HG03025 (cell line): ENCODE measurements at regions not wholly inside any gene's neighbourhood (a gene's known extent, or its start where the extent isn't known, plus 50 kb on each side); places are given as distances from the start of the nearest gene placed in this dataset.

ENCODE experiments used
- ATAC-seq: cut with Tn5 transposase; IDR thresholded peaks from one replicate; pipeline ENCODE4 v1.9.1; 2021; ENCODE audit warnings: mild to moderate bottlenecking, moderate library complexity; ENCODE audit not compliant: unreplicated experiment, low FRiP score

DNA sequence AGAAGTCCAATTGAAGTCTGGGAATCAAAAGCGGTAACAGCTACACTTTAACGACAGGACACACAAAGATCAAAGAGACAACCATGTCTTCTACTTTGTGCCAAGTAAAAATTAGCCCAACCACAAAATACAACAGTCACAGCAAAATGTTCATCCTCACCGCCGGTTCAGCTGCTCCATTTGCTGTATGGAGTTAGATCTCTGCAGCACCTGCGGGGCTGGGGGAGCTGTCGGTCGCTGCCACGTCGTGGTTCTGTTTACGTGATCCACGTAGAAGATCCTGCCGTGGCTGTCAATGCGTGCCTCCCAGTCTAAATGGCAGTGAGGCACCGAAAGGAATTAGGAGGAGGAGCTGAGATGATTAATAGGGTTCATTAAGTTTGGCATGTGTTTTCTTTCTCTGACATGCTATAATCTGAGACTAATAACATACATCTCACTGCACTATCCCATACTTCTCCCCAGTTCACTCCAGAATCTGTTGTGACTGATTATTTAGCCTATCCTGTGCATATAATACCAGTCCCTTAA lies 136.5 kb upstream of the STK17B start:
- ATAC-seq, result no peak

DNA sequence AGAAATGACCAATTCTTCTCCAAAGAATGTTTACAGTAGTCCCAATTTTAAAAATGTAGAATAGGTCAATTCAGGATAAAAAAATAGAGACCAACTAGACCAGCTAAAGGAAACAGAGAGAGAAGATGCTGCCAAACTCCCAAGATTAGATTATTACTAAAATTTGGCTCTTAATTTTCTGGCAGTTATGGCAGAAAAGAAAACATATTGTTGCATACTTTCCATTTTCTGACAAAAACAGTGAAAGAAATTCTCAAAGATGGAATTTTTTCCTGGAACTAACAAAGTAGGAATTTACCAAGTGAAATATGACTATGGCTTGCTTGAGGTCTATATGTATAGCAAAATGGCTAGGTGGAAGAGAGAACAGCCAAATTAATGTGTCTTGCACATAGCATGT lies 138.3 kb upstream of the STK17B start:
- no peak for ATAC-seq

DNA sequence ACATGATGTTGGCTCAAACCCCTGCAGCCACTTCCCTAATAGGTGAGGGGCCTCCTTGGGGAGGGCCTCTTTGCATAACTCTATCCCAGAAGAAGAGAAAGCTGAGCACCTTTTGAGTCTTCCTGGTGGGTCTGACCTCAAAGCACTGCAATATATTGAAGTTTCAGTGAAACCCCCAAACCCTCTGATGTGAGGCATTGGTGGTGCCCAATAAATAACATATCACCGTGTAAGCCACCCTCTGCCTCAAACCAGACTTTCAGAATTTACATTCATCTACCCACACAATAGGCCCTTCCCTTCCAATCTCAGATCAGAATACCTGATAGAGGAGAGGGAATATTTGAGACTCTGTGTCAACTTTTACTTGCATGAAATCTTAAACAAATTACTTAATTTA lies 142.8 kb upstream of the STK17B start:
- ATAC-seq, result no peak

DNA sequence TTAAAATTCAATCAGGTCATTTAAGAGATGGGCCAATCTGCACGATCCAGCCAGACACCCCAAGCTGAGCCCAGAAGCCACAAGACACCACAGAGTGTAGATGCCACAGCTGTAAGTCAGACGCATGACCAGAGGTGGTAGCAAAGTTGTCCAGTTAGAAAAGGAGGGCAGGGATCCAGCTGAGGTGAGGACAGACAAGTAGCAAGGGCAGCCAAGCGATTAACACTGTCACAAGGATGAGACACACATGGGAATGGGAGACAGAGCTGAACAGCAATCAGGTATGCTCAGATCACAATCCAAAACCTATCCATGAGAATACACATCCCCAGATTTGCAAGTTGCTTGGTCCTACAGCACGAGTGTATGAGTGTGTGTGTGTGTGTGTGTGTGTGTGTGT lies 143.4 kb upstream of the STK17B start:
- ATAC-seq, result no peak

DNA sequence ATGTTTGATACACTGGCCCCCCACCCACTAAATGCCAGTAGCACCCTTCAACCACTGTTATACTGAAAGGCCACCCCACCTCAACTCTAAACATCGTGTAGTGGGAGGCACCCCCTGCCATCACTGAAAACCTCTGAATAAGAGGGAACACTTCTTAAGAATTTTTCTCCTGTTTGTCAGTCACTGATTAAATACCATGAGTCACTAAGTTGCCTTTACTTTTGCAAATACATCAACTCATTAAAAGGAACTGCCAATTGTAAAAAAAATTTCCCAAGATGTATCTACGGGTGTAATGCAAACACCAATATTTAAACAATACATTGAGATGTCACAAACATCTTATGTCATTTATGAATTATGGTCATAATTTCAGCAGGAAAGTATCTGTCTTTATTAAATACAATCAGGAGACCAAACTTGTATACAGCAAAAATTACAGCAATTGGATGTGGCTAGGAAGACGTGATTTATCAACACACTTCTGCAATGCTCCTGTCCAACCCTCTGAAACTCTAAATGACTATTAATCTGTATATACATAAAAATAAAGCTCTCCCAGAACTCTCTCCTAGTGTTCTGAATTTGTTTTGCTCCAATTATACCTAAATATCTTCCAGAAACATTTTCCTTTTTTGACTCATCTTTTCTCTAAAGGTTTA lies 144.1 kb upstream of the STK17B start:
- no peak for ATAC-seq

DNA sequence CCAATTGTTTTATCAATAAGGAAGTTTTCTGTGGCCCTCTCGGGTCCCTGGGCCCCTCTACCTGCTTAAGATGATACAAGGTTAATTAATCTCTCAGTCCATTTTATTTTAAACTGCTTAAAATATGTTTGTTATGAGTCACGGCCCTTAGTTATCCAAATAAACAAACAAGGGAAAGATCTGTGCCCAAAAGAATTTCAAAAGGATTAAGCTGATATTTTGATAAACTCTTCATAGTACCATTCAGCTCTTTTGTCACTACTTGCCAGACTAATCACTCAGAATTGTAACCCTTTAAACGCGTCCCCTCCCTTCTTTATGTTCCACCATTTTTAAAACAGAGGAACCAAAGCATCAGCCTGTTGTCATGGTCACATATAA lies 144.7 kb upstream of the STK17B start:
- ATAC-seq, result no peak

DNA sequence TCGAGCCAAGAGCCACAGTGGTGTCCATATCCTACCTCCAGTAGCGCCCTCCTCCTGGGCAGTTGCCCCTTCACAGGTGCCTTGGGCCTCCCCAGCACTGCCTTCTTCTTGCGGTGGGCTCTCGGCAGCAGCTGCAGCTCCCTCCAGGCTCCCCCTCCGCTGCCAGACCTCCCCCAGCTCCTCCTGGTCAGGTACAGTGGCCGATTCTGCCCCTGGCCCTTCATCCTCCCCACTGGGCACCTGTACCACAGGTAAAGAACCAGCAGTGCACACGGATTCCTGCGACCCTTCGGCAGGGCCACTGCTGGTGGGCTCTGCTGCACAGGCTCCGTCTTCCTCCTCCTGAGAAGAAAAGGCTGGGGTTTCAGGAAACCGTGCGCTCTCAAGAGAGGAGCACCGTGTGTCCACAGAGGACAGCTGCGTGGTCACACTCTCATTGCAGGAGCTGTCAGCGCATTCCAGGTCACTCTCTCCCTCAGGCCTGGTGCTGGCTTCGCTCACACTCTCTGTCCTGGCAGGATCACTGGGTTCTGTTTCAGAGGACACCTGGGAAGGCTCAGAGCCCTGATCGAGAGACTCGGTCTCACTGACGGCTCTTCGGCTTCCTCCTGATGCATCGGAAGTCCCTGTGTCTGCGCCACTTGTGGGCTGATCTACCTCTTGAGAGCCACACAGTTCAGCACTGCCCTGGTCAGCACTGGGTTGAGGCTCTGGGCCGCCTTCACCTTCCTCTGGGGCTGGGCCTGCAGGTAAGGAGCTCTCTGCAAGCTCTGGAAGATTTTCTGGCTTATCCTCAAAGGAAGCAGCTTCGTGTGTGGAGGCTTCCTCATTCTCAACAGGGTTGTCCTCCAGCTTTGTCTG lies 147.4 kb upstream of the STK17B start:
- ATAC-seq, result no peak

DNA sequence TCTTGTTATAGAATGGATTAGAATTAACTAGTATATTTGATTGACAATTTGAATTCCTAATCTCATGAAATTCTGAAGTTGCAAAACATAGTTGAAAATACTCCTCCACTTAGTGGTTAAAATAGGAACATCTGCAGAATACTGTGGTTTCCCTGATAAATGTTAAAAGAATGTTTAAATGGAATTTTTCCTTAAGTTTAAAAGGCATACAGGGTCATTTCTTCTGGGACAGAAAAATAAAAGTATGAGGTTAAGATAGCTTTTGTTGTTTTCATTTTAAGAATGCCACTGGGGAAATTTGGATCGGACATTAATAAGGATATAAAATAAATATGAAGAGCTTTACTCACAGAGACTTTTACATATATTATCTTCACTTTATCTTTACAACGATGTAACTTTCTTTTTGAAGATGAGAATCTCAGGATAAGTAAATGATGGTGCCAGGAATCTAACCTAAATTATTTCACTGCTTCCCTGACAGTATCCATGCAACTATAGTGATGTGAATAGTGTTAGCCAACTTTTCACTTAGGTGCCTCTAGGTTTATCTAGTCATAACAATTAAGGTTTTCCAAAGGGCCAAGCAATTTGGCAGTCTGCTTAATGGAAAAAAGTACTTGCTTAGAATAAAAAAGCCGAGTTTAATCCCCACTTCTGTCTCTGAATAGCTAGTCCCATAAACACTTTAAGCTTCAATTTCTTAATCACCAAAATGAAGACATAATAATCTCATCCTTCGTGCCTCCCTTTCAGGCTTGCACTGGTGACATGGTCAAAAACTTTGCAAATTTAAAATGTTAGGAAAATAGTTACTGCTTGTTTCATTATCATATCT lies 151.8 kb upstream of the STK17B start:
- no peak for ATAC-seq

DNA sequence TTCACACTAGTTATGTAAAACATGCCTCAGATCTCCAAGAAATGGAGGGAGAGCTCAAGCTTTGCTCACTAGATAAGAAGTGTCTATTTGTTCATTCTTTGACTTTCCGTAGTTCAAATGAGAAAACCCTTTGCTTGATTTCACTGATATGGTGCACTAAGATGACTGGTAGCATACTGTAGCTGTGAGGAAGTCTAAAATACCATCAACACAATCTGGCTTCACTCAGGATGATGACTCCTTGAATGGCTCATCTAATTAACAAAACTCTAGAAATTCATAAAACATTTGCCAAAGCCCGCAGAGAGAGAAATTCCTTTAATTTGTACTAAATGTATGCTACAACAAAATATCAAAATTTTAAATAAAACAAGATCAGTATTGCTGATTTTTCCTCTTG lies 152.8 kb upstream of the STK17B start:
- ATAC-seq, result no peak

DNA sequence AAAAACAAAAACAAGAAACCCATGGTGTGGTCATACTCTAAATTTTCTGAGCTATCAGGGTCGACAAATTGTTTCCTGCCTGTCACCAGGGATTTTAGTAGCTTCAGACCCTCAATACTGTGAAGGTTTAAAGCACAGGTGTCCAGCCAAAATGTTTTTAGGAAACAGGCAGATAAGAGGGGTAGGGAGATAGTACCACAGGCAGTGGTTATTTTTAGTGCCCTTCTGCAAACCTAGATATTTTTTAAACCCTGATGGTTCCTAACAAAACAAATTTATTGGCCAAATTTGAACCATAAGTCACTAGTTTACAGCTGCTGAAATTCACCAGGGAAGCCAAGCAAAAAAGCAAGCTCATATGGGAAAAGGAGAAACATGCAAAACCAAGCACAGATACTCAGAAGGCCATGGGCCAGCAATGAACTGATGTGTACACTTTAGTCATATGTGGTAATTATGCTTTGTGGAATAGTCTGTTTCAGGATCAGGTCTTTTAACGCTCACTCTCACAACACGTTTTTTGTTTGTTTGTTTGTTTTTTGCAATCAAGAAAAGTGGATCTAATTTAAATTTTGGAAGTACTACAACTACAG lies 156.8 kb upstream of the STK17B start:
- ATAC-seq, result no peak

DNA sequence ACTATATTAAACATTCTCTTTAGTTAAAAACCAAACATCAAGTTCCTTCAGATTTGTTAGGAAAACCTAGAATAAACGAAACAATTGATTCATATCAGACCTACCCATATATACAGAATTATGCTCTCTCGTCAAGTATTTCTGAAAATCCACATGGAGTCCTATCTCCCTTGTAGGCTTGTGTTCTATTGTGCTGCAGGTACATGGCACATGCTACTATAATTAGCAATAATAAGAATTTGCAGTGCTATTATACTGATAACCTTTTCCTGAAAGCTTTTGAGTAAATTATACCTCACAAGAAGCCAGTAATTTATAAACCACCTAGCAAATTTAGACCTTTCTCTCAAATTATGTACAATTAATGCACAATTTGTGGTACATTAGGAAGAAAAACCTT lies 158.6 kb upstream of the STK17B start:
- ATAC-seq, result no peak

DNA sequence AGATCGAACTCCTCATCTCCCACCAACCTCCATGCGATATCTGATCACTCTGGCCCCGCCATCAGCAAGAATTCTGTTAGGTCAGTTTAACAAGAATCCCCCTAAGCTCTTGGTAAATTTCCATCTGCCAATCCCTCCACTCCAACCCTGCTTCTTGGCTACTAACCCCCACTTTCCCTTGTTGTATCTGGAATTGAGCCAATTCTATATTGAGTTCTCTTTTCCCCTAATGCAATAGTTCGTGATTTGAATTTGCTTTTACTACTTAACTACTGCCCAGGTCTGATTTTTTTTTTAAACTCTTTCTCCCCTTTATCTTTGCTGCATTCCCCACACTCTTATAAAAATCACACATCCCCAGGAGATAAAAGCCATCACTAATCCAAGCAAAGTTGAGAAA lies 159.3 kb upstream of the STK17B start:
- ATAC-seq, result no peak

DNA sequence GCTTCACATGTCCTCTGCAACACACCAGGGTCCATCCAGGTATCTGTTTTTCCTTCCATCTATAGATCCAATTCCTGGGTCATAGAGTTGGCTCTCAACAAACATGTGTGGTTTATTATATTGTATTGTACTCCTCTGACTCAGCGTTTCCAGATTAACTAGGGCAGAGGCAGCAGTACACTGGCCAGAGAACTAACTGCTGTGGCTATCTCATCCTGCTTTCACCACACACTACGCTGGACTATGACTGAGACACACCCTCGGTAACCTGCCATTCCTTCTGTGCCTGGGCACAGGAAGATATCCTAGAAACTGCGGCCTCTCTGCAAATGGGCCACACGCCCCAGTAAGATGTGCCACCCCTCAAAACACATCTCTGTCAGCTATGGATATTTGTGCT lies 159.8 kb upstream of the STK17B start:
- no peak for ATAC-seq

DNA sequence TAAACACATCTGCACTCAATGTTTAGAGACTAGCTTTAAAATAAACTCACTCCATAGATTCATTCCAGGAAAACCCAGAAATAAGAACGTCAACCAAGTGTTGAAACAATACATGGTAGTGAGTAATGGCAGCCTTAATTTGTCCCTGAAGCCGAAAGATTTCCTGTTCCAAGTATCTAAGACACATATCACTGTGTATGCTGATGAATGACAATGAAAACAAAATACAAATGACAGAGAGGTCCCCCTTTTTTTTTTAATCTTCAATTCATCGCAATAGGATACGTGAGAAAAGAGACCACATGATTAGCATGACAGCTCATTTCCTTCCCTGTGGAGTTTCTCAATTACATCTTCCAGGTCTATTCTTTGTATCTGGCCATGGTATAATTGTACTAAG lies 160.5 kb upstream of the STK17B start:
- no peak for ATAC-seq

DNA sequence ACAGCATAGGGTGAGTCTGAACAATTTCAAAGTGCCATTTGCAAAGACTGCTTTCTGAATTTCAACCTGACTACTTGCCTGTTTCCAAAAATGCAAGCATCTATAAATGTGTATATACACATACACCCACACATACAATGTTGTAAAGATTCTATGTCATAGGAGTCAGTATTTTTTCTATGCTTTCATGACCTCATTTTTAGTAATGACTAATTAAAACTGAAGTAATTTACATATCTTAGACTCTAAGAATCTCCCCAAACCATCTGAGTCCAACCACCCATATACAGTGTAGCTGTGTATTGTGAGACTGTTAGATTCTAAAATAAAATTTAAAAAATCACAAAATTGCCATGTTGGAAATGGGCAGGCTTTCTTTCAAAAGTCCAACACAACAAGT lies 162.0 kb upstream of the STK17B start:
- no peak for ATAC-seq

DNA sequence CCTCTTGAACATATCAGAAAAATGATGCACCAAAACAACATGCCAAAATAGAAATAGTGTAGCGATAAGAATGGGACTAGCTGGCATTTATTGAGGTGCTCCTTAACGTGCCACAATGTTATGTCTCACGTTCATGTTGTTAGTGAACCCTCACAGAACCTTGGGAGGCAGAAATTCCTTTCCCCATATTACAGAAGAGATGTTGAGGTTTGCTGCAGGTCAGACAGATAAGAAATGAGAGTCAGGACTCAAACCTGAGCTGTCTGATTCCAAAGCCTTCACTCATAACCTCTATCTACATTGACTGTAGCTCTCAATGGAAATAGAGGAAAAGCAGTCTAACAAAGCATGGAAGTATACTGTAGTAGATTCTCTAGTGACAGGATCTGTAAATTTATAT lies 163.3 kb upstream of the STK17B start:
- ATAC-seq, result no peak

DNA sequence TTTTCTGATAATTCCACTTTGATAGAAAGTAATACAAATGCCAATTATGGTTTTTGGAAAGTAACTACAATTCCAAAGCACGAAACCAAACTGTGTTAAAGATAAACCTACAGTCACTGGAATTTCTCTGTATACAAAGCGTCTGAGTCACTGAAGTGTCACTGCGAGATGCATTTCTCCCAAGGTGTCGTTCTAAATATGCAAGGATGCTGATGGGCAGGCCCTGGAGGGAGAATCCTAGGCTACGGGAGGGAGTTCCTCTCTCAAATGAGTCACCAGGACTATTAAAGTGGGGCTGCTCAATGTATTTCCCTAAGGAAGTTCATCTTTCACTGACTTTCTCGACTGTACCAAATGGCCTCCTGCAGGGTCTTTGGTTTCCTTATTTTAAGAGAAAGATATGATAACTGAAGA lies 163.8 kb upstream of the STK17B start:
- no peak for ATAC-seq

DNA sequence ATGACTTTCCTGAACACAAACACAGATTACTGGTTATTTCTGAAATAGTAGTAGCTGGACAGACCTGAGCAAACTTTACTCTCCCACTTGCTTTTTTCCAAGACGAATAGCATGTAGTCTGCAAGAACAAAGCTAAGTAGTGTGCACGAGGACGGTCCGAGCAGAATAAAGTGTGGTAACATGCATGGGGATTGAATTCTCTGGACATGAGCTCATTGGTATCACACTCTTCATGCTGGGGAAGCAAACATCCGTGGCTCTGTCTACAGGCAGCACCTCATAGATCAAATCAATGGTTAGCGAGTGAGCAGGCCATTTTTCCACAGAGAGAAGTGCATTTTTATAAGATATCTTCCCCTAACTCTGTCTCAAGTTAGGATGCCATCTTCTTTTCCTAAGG lies 164.8 kb upstream of the STK17B start:
- ATAC-seq, result no peak

DNA sequence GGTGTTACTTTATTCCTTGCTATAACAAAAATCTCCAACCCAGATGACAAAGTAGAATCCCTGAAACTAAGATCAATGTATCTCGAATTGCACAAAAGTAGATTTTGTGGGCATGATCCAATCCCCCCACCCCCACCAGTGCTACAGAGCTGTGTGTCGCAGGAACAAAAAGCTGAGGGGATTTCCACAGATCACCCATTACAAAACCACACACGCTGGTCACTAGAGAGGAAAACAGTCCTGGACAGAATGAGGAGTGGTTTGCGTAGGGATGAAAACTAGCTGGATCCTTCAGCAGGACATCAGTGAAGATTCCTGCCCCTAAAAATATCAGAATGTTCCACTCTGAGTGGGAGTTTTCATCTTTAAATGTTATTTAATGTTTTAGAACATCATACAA lies 165.3 kb upstream of the STK17B start:
- no peak for ATAC-seq

DNA sequence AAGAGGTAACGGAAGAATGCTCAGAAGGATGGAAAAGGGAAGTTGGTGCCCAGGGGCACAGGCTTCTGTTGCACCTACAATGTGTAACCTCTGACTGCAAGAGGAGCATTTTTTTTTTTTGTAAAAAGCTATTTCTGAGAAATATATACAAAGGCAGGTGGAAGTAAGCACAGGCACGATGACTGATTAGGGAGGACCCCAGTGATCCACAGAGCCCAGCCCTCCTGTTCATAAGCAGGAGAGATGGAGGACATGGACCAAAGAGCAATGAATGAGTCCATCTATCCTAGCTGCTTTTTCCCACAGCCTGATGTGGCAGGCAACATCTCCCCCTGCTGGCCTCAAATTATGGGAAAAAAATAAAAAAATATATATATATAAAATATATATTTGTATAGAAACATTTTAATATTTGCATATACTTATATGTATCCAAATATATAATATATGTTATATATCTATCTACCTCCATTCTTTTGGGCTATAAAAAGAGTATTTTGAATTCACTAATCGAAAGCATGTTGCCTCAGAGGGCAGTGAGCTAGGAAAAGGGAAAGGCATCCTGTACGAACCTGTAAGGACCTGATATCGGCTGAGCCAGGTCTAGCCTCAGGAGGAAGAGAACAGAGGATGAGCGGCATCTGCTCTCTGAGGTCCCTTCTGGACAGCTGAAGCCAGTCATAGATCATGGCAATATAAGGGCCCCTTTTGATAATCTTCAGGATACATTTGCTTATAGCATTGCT lies 166.0 kb upstream of the STK17B start:
- ATAC-seq, result no peak
